ENCODE measurements at regions not wholly inside any gene's neighbourhood (a gene's known extent, or its start where the extent isn't known, plus 50 kb on each side); places are given as distances from the start of the nearest gene placed in this dataset.

DNA sequence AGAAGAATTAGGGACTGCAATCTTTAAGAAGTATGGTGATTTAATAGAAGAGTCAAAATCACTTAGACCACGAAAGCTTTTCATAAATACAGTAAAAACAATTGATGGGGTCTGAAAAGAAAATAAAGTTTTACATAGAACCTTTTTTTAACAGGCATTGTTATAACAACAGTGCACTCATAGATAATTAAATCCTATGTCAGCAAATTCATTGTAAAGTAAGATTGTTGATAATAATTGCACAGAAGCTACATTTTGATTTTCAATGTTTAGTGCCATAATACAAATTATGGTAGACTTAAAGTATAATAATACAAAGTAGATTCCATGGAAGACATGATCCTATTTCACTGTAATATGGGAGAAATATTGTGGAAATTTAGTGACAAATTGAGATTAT is 130.7 kb upstream of the FSIP2 start:
- Histone ChIP-seq H3K27ac (no peak overlapping the region), H3K4me1 (no peaks in the 10 kb centered on the region), H3K27me3 (no peaks in the 10 kb centered on the region), H3K36me3 (no peaks in the 10 kb centered on the region), H3K9me3 (no peaks in the 10 kb centered on the region), H3K4me3 (no peak overlapping the region)
- WGBS, 2 donors = 60 to 76% methylated on average over 1 of the region's 1 CpG
- DNase-seq (no peak), ATAC-seq (ENCODE audit: low FRiP score in 2 of 2) (no peak)
- TF ChIP-seq, protein P1, sequence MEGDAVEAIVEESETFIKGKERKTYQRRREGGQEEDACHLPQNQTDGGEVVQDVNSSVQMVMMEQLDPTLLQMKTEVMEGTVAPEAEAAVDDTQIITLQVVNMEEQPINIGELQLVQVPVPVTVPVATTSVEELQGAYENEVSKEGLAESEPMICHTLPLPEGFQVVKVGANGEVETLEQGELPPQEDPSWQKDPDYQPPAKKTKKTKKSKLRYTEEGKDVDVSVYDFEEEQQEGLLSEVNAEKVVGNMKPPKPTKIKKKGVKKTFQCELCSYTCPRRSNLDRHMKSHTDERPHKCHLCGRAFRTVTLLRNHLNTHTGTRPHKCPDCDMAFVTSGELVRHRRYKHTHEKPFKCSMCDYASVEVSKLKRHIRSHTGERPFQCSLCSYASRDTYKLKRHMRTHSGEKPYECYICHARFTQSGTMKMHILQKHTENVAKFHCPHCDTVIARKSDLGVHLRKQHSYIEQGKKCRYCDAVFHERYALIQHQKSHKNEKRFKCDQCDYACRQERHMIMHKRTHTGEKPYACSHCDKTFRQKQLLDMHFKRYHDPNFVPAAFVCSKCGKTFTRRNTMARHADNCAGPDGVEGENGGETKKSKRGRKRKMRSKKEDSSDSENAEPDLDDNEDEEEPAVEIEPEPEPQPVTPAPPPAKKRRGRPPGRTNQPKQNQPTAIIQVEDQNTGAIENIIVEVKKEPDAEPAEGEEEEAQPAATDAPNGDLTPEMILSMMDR (IDR thresholded peaks at IDR 0.05) = no peak
- no peak for TF ChIP-seq EP300 (IDR thresholded peaks at IDR 0.05)
- no peak for TF ChIP-seq POLR2A (IDR thresholded peaks at IDR 0.05)
- TF ChIP-seq POLR2AphosphoS5 (IDR thresholded peaks at IDR 0.05) = no peak

GRCh38 chr2:185608799-185609198 is 129.8 kb upstream of the FSIP2 start:
- TF ChIP-seq POLR2AphosphoS5 (IDR thresholded peaks at IDR 0.05) (no peak), POLR2A (IDR thresholded peaks at IDR 0.05) (no peak), EP300 (IDR thresholded peaks at IDR 0.05) (no peak)
- TF ChIP-seq, protein P1 (IDR thresholded peaks at IDR 0.05) = no peak
- no peak for DNase-seq
- Histone ChIP-seq H3K4me3 (no peak overlapping the region), H3K4me1 (no peaks in the 10 kb centered on the region), H3K27ac (no peak overlapping the region), H3K36me3 (no peaks in the 10 kb centered on the region), H3K9me3 (no peaks in the 10 kb centered on the region), H3K27me3 (no peaks in the 10 kb centered on the region)
- 59% methylated on average over 3 of the region's 3 CpGs for WGBS, 2 donors
- no peak for ATAC-seq (ENCODE audit: low FRiP score in 2 of 2)

DNA sequence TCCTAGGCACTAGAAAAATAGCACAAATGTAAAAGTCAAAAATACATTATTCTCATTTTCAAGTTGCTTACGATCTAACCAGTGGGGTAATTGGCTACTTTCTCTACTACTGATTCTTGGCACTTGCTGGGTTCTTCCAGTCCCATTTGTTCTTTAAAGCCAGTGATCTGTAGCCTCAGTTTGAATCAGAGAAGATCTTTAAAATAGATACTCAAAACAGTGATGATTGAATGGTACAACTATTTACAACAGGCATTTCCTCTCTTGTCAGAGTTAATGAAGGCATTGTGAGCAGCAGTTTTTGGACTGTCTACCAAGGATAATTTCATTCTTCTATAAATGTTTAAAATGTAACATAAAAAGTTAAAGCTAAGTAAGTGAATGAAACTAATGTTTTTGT is 128.3 kb upstream of the FSIP2 start:
- Histone ChIP-seq H3K4me1 (no peaks in the 10 kb centered on the region), H3K4me3 (no peak overlapping the region), H3K9me3 (no peaks in the 10 kb centered on the region), H3K27ac (no peak overlapping the region), H3K36me3 (no peaks in the 10 kb centered on the region), H3K27me3 (no peaks in the 10 kb centered on the region)
- WGBS, 2 donors = 65 to 79% methylated on average over 1 of the region's 1 CpG
- TF ChIP-seq, protein P1 (IDR thresholded peaks at IDR 0.05) = no peak
- TF ChIP-seq POLR2AphosphoS5 (IDR thresholded peaks at IDR 0.05) (no peak), POLR2A (IDR thresholded peaks at IDR 0.05) (no peak), EP300 (IDR thresholded peaks at IDR 0.05) (no peak)
- ATAC-seq (ENCODE audit: low FRiP score in 2 of 2) (no peak), DNase-seq (no peak)

DNA sequence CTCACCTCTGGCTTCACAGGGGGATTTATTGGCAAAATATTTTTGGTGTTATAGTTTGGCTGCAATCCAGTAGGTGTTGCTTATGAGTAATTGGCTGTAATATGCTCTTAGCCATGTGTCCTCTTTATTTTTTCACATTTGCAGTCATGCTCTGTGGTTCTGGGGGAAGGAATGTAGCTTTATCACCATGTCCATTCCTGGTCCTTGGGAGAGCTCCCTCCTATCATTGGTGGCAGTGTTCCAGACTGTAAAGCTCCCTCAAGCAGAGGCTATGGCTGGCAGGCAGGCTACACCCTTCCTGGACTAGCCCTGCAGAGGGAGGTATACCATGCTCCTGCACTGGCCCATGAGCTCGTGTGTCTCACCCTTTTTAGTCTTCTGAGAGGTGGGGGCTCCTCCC is 120.0 kb upstream of the FSIP2 start:
- Histone ChIP-seq H3K36me3 (no peaks in the 10 kb centered on the region), H3K4me1 (no peaks in the 10 kb centered on the region), H3K9me3 (no peaks in the 10 kb centered on the region), H3K27me3 (no peaks in the 10 kb centered on the region), H3K27ac (no peak overlapping the region), H3K4me3 (no peak overlapping the region)
- no peak for ATAC-seq (ENCODE audit: low FRiP score in 2 of 2)
- 41% methylated on average over 1 of the region's 1 CpG; no CpG with 5 or more reads in 1 of the 2 donors for WGBS, 2 donors
- TF ChIP-seq, protein P1 (IDR thresholded peaks at IDR 0.05) = no peak
- no peak for TF ChIP-seq POLR2AphosphoS5 (IDR thresholded peaks at IDR 0.05)
- no peak for TF ChIP-seq POLR2A (IDR thresholded peaks at IDR 0.05)
- no peak for TF ChIP-seq EP300 (IDR thresholded peaks at IDR 0.05)
- DNase-seq = no peak

GRCh38 chr2:185625604-185626003 is 113.0 kb upstream of the FSIP2 start:
- ATAC-seq (ENCODE audit: low FRiP score in 2 of 2) (no peak), DNase-seq (no peak)
- Histone ChIP-seq H3K4me1 (no peaks in the 10 kb centered on the region), H3K36me3 (no peaks in the 10 kb centered on the region), H3K4me3 (no peak overlapping the region), H3K9me3 (no peaks in the 10 kb centered on the region), H3K27ac (no peak overlapping the region), H3K27me3 (no peaks in the 10 kb centered on the region)
- TF ChIP-seq POLR2AphosphoS5 (IDR thresholded peaks at IDR 0.05) (no peak), POLR2A (IDR thresholded peaks at IDR 0.05) (no peak), EP300 (IDR thresholded peaks at IDR 0.05) (no peak)
- TF ChIP-seq, protein P1 (IDR thresholded peaks at IDR 0.05) = no peak
- WGBS, 2 donors = 89 to 94% methylated on average over 1 of the region's 1 CpG

Measured in upper lobe of left lung (tissue), 6 donors.